HEK293 (cell line): ENCODE measurements at regions not wholly inside any gene's neighbourhood (a gene's known extent, or its start where the extent isn't known, plus 50 kb on each side); places are given as distances from the start of the nearest gene placed in this dataset.

Experiments used
- CTCF ChIA-PET: fragments of 350-600 bp; formaldehyde crosslinking; extraction: SDS; loops from one replicate; lab custom pipeline; 2021; ENCODE audit warnings: antibody characterized with exemption; lab: Yijun Ruan, JAX
- POLR2A ChIA-PET: fragments of 300-600 bp; formaldehyde crosslinking; extraction: SDS; loops from one replicate; lab custom pipeline; 2020; ENCODE audit warnings: antibody characterized with exemption, inconsistent platforms; lab: Yijun Ruan, JAX
- H3K27ac ChIP-seq: fragments of 200-500 bp; sonication (Bioruptor generic); 2 replicates; pipeline ENCODE4 v1.5.1; 2014; ENCODE audit warnings: low read depth, low read length, control low read depth, inconsistent platforms; ENCODE audit errors: extremely low read depth
- H3K36me3 ChIP-seq, 2 experiments: fragments of 200-500 bp in 1 of 2; sonication (Bioruptor generic) in 1 of 2; 1 replicate in 1 of 2; 2 replicates in 1 of 2; pipeline ENCODE4 v1.5.1; 2014 to 2017; ENCODE audit warnings: inconsistent platforms in 2 of 2, low read length in 2 of 2; ENCODE audit not compliant: control insufficient read depth in 2 of 2, insufficient read depth in 1 of 2
- H3K4me1 ChIP-seq: fragments of 200-500 bp; sonication (Bioruptor generic); 2 replicates; pipeline ENCODE4 v1.5.1; 2014; ENCODE audit warnings: mild to moderate bottlenecking, low read length, inconsistent platforms; ENCODE audit not compliant: control insufficient read depth, insufficient read depth
- H3K4me3 ChIP-seq: 2 replicates; pipeline ENCODE4 v1.5.1; 2011; ENCODE audit warnings: low read depth, mild to moderate bottlenecking, control low read depth, low read length, moderate library complexity
- H3K9me3 ChIP-seq: fragments of 200-500 bp; sonication (Bioruptor generic); 2 replicates; pipeline ENCODE4 v1.5.1; 2014; ENCODE audit warnings: low read depth, low read length, inconsistent platforms; ENCODE audit not compliant: control insufficient read depth, insufficient read depth
- CTCF ChIP-seq: fragments of 450-650 bp; formaldehyde crosslinking; IDR thresholded peaks from 2 replicates; pipeline ENCODE4 v1.5.1; 2016; ENCODE audit warnings: missing biosample characterization, missing genetic modification characterization
- ELK4 ChIP-seq: IDR thresholded peaks from 2 replicates; pipeline ENCODE4 v1.6.1; 2011; ENCODE audit warnings: mild to moderate bottlenecking, low read depth, low read length, borderline replicate concordance
- FEZF1 ChIP-seq: fragments of 450-650 bp; formaldehyde crosslinking; IDR thresholded peaks from 2 replicates; pipeline ENCODE4 v1.5.1; 2016; ENCODE audit warnings: missing biosample characterization, missing genetic modification characterization
- GLIS1 ChIP-seq: fragments of 450-650 bp; formaldehyde crosslinking; IDR thresholded peaks from 2 replicates; pipeline ENCODE4 v1.5.1; 2016; ENCODE audit warnings: missing biosample characterization, missing genetic modification characterization
- IKZF3 ChIP-seq: fragments of 450-650 bp; IDR thresholded peaks from 2 replicates; pipeline ENCODE4 v1.5.0; 2018; ENCODE audit warnings: missing biosample characterization, mild to moderate bottlenecking, missing genetic modification characterization, moderate library complexity
- REPIN1 ChIP-seq: fragments of 450-650 bp; formaldehyde crosslinking; IDR thresholded peaks from 2 replicates; pipeline ENCODE4 v1.5.1; 2017; ENCODE audit warnings: missing biosample characterization, missing genetic modification characterization, low read depth
- REST ChIP-seq: fragments of 450-650 bp; formaldehyde crosslinking; IDR thresholded peaks from 2 replicates; pipeline ENCODE4 v1.5.1; 2016; ENCODE audit warnings: missing biosample characterization, missing genetic modification characterization
- ZFP41 ChIP-seq: fragments of 450-650 bp; formaldehyde crosslinking; IDR thresholded peaks from 2 replicates; pipeline ENCODE4 v1.5.1; 2016; ENCODE audit warnings: missing biosample characterization, missing genetic modification characterization, borderline replicate concordance
- ZNF10 ChIP-seq: fragments of 450-650 bp; formaldehyde crosslinking; IDR thresholded peaks from 2 replicates; pipeline ENCODE4 v1.5.1; 2017; ENCODE audit warnings: missing biosample characterization, missing genetic modification characterization
- ZNF239 ChIP-seq: fragments of 450-650 bp; formaldehyde crosslinking; IDR thresholded peaks from 2 replicates; pipeline ENCODE4 v1.5.1; 2016; ENCODE audit warnings: missing biosample characterization, missing genetic modification characterization
- ZNF292 ChIP-seq: fragments of 450-650 bp; formaldehyde crosslinking; IDR thresholded peaks from 2 replicates; pipeline ENCODE4 v1.5.1; 2016; ENCODE audit warnings: low read depth, missing biosample characterization, missing genetic modification characterization, borderline replicate concordance
- ZNF311 ChIP-seq: fragments of 450-650 bp; formaldehyde crosslinking; IDR thresholded peaks from 2 replicates; pipeline ENCODE4 v1.5.1; 2017; ENCODE audit warnings: missing biosample characterization, missing genetic modification characterization, borderline replicate concordance
- ZNF335 ChIP-seq: fragments of 450-650 bp; formaldehyde crosslinking; conservative IDR thresholded peaks from 2 replicates; pipeline ENCODE4 v1.5.1; 2016; ENCODE audit warnings: missing biosample characterization, missing genetic modification characterization
- ZNF510 ChIP-seq: fragments of 450-650 bp; formaldehyde crosslinking; IDR thresholded peaks from 2 replicates; pipeline ENCODE4 v1.5.1; 2018; ENCODE audit warnings: mild to moderate bottlenecking, missing genetic modification characterization, missing biosample characterization; ENCODE audit not compliant: insufficient replicate concordance
- ZNF555 ChIP-seq: fragments of 450-650 bp; formaldehyde crosslinking; conservative IDR thresholded peaks from 2 replicates; pipeline ENCODE4 v1.5.1; 2017; ENCODE audit warnings: missing biosample characterization, mild to moderate bottlenecking, missing genetic modification characterization, inconsistent platforms
- ZNF654 ChIP-seq: fragments of 450-650 bp; formaldehyde crosslinking; IDR thresholded peaks from 2 replicates; pipeline ENCODE4 v1.5.1; 2016; ENCODE audit warnings: low read depth, missing biosample characterization, missing genetic modification characterization
- ZNF660 ChIP-seq: fragments of 450-650 bp; IDR thresholded peaks from 2 replicates; pipeline ENCODE4 v1.5.1; 2018; ENCODE audit warnings: missing biosample characterization, mild to moderate bottlenecking, missing genetic modification characterization
- ZNF664 ChIP-seq: fragments of 450-650 bp; formaldehyde crosslinking; IDR thresholded peaks from 2 replicates; pipeline ENCODE4 v1.5.1; 2016; ENCODE audit warnings: missing biosample characterization, missing genetic modification characterization
- ZNF776 ChIP-seq: fragments of 450-650 bp; formaldehyde crosslinking; IDR thresholded peaks from 2 replicates; pipeline ENCODE4 v1.5.0; 2017; ENCODE audit warnings: missing biosample characterization, missing genetic modification characterization, borderline replicate concordance
- ZNF777 ChIP-seq: fragments of 450-650 bp; formaldehyde crosslinking; IDR thresholded peaks from 2 replicates; pipeline ENCODE4 v1.5.1; 2017; ENCODE audit warnings: missing biosample characterization, missing genetic modification characterization, borderline replicate concordance
- ZNF843 ChIP-seq: fragments of 450-650 bp; formaldehyde crosslinking; IDR thresholded peaks from 2 replicates; pipeline ENCODE4 v1.5.1; 2016; ENCODE audit warnings: missing biosample characterization, missing genetic modification characterization

- Histone ChIP-seq H3K9me3 (no peaks in the 10 kb centered on the region), H3K36me3 (no peaks in the 10 kb centered on the region), H3K4me3 (peak overlapping the region; percentile 45), H3K27ac (no peak overlapping the region; the same call in 1 of the 2 replicates), H3K4me1 (no peaks in the 10 kb centered on the region)
- ChIA-PET POLR2A (interaction anchor here (0.9 to 3.1 kb wide), 11 partner anchors 9 to 1604 kb away, joined by 3 to 34 read pairs (median 5); a partner anchor contains a TSS), CTCF (interaction anchor here (0.5 to 0.9 kb wide), 2 partner anchors 34 to 88 kb away, joined by 3 to 4 read pairs; no protein-coding TSS in a partner anchor)
- TF ChIP-seq ZNF654 (tag by site-specific recombination) (no peak), FEZF1 (tag by site-specific recombination) (no peak), ZNF311 (tag by site-specific recombination) (no peak), REST (tag by site-specific recombination) (no peak), ZNF10 (tag by site-specific recombination) (no peak), ZNF664 (no peak)
- TF ChIP-seq, all 188 proteins: peak for 0
Observed at GRCh38 chr6:26233649-26234420, 131.2 kb upstream of the BTN3A2 start.

- Histone ChIP-seq H3K36me3 (no peaks in the 10 kb centered on the region), H3K9me3 (no peaks in the 10 kb centered on the region), H3K4me1 (no peaks in the 10 kb centered on the region), H3K4me3 (peak overlapping the region; percentile 45), H3K27ac (peak overlapping the region; percentile 8; the same call in 1 of the 2 replicates)
- ChIA-PET CTCF (interaction anchor here (0.9 kb wide), 1 partner anchor 87 kb away, joined by 4 read pairs; no protein-coding TSS in a partner anchor), POLR2A (interaction anchor here (0.9 to 3.1 kb wide), 11 partner anchors 9 to 1603 kb away, joined by 3 to 34 read pairs (median 5); a partner anchor contains a TSS)
- TF ChIP-seq ZNF335 (tag by site-specific recombination) (peak; percentile 85), ZNF776 (no peak), CTCF (tag by site-specific recombination) (no peak), ZNF843 (tag by site-specific recombination) (no peak), ZNF239 (tag by site-specific recombination) (no peak), GLIS1 (no peak), ZNF555 (tag by site-specific recombination) (no peak), REPIN1 (no peak), ZFP41 (tag by site-specific recombination) (no peak), ZNF777 (tag by site-specific recombination) (no peak), IKZF3 (tag by site-specific recombination) (no peak), ZNF510 (tag by site-specific recombination) (no peak), ZNF660 (tag by site-specific recombination) (0 out of 2 replicates have a peak, but pooled peaks have one; percentile 39), REST (tag by site-specific recombination) (no peak), ELK4 (no peak), ZNF292 (tag by site-specific recombination) (no peak)
Observed at GRCh38 chr6:26234421-26235301, 130.3 kb upstream of the BTN3A2 start.
